Endometrium (tissue), 2 donors: ENCODE measurements at regions not wholly inside any gene's neighbourhood (a gene's known extent, or its start where the extent isn't known, plus 50 kb on each side); places are given as distances from the start of the nearest gene placed in this dataset.
"Not testable (repeated sequence)": the region's sequence is repeated elsewhere in the genome, so short reads cannot be mapped to it uniquely, and the experiment has no call there.

Experiments
- FAIRE-seq: peaks from 2 replicates; lab custom pipeline; 2012; peaks lifted over from hg19 to GRCh38; lab: Jason Lieb, UNC
- donor health status: control.
- donor health status: control.

DNA sequence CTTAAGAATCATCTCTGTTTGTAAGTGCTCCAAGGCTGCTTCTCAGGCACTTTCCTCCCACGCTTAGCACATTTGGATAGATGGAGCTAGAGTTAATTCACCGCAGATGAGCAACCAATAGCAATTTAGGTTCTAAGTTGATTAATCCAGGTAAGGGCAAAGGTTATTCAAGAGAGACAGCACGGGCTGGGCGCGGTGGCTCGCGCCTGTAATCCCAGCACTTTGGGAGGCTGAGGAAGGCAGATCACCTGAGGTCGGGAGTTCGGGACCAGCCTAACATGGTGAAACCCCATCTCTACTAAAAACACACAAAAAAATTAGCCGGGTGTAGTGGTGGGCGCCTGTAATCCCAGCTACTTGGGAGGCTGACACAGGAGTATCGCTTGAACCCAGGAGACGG is 54.5 kb upstream of the UNC13C start:
- FAIRE-seq: not testable (repeated sequence)

DNA sequence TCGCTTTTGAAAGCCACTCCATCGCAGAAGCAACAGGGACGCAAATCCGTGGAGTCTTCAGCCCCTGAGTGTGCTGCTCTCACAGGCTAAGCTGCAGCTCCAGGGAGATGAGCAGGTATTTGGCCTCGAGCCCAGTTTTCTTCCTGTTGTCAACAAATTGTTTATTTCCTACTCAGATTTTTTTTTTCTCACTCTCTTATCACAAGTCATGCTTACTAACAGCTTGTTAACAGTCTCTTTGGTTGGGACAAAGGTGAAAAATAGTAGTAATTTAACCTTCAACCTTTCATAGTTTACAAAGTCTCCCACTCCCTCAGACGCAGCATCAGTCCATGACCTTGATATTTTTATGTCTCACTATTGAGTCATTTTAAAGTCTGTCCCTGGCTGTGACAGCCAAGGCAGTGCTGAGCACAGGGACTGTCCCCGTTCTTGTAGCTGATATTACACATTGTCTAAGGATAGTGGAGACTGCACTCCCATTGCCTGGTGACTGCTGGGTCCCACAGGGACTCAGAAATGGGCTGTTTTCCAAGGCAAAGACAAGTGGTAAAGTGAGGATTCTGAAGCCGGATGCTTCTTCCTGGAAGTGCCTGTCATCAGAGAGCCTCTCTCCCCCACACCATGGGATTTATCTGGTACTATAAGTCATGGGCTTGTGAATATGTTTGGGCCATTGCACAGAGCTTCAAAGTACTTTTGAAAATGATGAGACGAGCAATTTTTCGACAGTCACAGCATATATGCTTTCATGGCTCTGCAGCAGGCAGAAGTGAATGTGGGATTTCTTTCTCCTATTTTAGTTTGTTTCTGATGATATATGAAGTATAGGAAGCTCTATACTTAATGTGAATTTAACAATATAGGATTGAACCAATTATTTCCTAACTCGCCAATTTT is 59.8 kb upstream of the UNC13C start:
- FAIRE-seq: no peak

DNA sequence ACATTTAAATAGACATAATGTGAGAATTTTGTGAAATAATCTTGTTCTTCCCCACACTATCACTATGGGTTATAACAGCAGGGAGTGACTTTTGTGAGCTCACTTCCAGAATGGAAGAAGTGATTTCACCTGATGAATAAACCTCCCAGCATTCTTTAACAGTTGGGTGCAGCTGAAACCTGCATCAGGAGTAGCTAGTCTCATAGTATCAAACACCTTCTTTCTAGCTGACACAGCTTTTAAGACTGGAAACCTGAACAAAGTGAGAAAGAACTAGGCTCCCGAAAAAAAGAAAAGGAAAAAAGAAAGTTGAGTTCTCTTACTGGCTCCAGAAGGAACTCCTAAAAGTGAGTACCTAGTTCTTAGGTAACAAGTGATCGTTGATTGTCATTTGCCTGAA is 61.1 kb upstream of the UNC13C start:
- no peak for FAIRE-seq

DNA sequence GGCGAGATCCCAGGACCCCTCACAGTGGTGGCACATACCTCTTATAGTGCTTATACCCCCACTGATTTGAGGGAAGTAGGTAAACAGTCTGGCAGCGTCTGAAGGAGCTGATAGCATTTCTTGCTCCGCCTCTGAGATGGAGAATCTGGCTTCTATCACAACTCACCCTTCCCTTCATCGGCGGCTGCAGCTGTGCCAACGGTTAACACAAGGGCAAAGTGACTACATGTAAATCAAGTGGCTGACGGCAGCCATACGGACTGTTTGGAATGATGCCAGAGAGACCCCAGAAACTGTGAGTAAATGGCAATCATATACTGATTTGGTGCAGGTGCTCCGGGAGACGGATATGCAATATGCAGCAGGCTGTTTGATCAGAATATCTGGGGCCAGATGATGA is 66.8 kb upstream of the UNC13C start:
- no peak for FAIRE-seq

DNA sequence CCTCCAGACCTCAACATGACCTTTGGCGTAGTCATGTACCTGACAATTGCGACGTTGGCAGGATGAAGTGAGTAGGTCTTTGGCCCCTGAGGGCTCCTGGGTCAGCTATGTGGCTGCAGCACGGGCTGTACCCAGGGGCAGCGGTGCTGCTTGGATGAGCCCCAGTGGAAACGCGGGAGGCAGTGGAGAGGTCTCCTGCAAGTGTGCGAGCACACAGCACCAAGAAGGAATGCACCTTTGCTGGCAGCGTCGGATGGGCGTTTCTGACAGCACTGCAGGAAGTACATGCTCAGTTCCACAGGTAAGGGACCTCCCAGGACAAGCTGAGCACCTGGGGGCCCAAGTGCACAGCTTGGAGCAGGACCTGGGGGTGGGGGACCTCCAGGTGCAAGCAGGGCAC is 67.4 kb upstream of the UNC13C start:
- no peak for FAIRE-seq

DNA sequence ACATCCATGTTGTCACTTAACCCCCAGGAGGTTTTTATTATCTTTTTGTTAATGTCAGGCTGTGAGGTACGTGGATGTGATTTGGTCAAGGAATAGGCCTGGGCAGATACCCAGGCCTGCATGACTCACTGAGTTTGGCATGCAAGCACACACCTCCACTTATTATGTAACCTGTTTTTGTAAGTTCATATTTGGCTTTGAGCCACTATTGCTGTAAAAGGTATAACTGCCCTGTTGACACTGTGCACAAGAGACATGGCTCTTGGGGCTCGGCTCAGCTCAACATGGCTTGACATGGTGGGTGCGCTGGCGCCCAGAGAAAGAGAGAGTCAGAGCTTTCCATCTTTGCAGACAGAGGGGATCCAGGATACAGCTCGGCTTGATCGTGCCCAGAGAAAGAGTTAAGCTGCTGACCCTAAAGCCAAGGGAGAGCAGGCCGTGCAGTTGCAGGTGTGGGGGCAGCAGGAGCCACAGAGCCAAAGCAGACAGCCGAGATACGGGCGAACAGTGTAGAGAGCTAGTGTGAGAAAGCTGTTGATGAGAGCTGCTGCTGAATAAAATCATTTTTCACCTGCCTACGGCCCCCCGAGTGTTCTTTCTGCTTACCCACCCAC is 67.9 kb upstream of the UNC13C start:
- FAIRE-seq: no peak

DNA sequence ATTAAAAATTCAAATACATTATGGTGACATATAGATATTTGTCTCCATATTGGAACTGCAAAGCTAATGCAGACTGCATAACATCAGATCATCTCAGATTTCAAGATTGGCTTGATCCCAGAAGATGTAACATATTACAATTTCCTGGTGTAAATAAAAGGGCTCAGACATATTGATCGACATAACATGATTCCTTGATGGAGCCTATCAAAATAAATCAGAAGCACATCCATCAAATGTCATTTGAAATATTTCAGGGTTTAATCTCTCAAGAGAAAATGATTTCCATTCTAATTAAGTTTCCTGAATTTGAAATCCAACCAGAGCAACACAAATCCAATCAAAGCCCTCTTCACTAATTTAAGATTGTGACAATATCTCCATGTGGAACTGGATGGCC is 75.1 kb upstream of the UNC13C start:
- no peak for FAIRE-seq

DNA sequence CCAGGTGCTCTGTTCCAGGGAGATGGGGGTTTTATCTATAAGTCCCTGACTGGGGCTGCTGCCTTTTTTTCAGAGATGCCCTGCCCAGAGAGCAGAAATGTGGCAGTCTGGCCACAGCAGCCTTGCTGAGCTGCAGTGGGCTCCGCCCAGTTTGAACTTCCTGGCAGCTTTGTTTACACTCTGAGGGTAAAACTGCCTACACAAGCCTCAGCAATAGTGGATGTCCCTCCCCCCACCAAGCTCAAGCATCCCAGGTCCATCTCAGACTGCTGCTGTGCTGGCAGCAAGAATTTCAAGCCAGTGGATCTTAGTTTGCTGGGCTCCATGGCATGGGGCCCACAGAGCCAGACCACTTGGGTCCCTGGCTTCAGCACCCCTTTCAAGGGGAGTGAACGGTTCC is 84.8 kb upstream of the UNC13C start:
- FAIRE-seq: not testable (repeated sequence)

DNA sequence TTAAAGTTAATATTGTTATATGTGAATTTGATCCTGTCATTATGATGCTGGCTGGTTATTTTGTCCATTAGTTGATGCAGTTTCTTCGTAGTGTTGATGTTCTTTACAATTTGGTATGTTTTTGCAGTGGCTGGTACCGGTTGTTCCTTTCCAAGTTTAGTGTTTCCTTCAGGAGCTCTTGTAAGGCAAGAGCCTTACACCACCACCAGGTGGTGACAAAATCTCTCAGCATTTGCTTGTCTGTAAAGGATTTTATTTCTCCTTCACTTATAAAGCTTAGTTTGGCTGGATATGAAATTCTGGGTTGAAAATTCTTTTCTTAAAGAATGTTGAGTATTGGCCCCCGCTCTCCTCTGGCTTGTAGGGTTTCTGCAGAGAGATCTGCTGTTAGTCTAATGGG is 86.4 kb upstream of the UNC13C start:
- FAIRE-seq: not testable (repeated sequence)

DNA sequence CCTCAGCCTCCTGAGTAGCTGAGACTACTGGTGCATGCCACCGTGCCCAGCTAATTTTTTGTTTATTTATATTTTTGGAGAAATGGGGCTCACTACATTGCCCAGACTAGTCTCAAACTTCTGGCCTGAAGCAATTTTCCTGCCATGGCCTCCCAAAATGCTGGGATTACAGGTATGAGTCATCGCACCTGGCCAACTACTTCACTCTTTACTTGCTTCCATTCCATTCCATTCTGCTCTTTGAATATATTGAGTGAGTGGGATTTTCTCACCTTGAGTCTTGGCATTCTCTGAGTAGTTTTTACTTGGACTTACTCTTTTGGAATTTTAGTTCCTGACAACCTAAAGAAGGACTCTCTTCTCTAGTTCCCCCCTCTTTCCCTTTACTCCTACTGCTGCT is 93.8 kb upstream of the UNC13C start:
- FAIRE-seq: no peak

DNA sequence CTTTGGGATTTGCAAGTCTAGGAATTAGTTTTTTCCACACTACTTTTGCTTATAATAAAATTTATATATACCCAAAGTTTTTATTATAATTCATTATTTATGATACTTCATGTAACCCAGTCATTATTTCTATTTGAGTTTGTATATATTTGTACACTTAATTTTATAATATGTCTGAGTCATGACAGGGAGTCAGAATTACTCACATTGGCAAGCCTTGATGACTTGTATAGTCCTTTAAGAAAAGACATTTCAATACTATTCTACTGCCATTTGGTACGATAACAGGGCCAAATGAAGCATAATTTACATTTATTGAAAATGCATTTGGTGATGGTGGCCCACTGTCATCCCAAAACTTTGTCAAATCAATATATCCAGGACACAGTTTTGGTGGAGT is 95.9 kb upstream of the UNC13C start:
- no peak for FAIRE-seq

DNA sequence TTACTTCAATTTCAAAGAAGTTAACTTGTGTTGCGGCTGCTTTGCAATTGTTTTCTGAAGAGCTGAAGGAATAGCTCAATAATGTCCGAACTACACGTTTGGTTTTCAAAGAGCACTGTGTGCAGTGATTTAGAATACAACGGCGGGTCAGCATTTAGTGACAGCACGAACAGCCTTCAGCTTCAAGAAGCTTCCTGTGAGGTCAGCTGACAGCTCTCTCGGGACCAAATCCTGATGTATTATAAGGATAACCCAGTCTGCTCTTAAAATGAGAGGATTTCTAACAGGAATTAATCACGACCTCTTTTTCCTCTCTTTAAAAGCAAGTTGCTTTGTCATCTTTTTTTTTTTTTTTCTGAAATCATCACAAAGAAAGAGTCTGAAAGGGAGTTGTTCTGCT is 97.9 kb upstream of the UNC13C start:
- no peak for FAIRE-seq

DNA sequence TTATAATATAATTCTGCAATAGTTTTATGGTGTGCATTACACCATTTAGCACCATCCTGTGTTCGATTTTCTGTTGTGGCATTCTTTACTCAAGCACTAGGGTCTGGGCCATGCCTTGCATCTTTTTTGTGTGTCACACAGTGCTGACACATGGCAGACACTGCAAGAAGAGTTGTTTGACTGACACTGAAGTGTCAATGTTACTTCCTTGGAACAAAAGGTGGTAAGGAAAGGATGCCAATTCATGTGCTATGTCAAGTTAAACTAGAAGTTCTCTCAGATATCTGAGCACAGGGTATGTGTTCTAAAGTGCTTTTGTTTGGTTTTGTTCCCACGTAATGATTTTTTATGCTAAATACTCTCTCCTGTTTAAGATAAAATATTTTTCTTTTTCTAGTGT is 102.5 kb upstream of the UNC13C start:
- FAIRE-seq: no peak

DNA sequence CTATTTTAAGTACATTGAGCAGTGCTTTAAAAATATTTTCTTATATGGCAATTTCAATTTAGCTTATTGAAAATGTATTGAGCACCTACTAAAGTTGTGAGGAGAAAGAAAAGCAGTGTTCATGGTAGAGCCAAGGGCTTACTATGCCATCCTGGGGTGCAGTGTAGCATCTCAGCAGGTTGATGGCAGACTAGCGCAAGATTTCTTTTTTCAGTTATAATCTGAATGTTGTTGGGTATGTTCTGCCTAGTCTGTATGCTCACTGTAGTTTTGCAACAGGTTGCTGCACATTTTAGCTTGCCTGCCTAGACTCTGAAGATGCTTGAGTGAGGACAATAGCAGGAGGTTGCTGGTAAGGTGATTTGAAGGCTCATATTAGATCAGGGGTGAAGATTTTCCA is 103.1 kb upstream of the UNC13C start:
- no peak for FAIRE-seq

DNA sequence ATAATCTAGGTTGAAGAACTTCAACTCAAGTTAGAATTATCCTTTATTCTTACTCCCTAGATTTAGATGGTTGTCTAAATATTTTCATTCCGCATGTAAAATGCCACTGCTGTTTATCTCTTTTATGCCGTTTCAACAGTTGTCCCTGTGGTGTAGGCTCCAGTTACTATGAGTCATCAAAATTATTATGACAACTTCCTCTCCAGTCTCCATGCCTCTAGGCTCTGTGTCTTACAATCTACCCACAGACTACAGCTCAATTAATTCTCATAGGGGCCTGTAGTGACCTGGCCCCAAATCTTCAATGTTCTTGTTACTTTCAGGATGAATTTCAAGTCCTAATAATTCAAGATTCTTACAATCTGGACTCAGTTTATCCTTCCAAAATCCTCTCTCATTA is 105.8 kb upstream of the UNC13C start:
- no peak for FAIRE-seq

DNA sequence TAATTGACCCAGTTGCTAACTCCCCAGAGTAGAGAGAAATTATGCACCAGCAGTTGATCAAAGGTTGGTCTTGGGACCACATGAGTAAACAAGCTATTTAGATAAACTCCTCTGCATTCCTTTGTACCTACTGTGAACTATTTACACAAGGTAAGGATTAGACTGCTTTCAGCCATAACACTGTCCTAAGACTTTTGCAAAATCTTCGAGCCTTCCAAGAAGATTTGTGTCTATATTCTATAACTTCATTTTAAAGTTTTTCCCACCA is 108.5 kb upstream of the UNC13C start:
- no peak for FAIRE-seq

DNA sequence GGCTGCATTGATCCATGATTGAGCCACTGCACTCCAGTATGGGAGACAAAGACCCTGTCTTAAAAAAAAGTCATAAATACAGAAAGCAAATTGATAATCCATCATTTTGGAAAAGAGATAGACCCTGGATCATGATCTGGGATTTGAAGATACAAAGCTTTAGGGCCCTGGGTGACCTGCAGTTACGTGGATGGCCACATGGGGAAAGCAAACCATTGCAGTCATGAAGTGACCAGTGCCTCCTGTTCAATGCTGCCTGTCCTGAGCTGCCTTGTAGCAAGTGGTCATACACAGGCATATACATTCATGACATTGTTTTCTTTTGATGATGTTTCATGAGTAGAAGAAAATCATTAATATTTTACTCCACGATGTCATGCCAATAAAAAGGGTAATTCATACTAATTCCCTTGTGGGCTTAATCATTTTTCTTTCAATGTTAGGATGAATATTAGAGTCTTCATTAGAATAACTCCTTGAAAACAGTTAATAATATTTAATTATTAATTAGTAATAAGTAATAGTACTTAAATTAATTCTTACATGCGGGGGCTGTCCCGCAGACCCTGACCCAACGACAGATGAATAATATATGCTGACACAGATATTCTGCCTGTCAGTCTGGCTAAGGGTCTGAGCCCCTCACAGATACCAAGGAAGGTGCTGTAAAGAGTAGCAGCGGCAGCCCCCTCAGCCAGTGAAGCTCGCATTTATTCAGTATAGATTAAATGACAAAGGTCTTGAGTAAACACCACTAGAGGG is 109.0 kb upstream of the UNC13C start:
- FAIRE-seq: no peak

DNA sequence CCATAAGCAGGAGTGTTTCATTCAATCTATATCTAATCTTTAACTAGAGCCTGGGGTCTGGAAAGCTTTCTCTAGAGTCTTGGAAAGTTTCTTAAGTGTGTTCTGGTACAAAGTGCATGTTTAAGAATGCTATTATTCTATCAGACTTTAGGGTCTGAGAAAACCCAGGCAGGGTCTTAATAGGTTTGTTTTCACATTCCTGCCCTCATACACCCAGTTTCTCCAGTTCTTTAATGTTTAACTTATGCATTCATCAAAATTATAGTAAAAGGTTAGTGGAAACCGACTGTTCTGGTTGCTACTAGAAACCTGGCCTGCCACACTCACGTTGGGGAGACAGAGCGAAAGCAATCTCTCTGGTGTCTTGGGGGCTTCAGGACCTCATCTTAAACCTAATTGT is 102.9 kb upstream of the WDR72 start:
- no peak for FAIRE-seq

DNA sequence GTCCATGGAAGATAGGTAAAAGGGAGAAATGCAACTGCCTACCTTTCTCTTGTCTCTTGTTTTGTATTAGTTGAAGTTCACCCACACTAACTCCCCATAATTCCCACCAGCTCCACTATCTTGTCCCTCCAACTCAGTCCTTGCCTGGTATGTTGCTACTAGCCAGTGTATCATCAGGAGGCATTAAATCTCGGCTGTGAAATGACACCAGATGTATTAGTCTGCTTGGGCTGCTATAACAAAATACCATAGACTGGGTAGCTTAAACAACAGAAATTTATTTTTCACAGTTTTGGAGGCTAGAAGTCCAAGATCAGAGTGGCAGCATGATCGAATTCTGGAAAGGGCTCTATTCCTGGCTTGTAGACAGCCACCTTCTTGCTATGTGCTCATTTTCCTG is 102.3 kb upstream of the WDR72 start:
- FAIRE-seq: no peak

DNA sequence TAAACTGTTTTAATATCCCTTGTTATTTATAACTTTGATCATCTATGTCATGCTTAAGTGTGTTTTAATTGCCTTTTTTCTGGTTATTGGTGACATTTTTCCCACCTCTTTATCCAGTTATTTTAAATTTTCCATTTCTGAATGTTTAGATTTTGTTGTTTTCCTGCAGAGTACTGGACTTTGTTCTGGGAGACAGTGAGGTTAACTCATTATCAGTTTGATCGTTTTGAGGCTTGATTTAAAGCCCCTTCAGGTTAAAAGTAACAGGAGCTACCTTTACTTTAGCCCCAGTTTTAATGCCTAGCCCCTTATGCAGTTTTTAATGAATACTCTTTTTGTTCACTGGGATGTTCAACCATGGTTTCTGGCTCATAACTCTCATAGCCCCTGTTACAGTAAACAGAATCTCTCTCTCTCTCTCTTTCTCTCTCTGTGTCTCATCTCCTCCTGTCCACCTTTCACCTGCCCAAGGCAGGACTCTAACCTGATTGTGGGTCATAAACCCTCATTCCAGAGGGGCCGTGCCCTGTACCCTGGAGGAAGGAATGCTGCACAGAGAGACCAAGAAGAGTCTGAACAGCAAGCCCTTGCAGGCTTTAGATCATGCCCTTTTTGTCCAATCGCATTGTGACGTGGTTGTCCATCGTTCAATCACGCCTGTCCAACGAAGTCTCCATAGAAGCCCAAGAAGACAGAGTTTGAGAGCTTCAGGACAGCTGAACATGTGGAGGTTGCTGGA is 91.8 kb upstream of the WDR72 start:
- no peak for FAIRE-seq

DNA sequence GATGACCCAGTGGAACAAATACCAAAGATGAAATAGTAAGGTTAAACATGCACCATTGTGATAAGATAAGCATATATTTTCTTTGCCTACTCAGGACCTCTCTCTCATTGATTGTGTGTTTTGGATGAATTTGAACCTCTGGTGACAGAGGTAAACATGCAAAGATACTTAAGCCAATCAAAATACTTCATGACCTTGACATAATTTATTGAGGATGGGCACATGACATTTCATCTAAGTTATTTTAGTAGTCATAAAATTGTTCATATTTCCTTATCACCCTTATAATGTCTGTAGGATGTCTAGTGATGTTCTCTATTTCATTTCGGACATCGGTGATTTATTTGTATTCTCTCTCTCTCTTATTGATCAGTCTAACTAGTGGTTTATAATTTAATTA is 88.3 kb upstream of the WDR72 start:
- FAIRE-seq: no peak

DNA sequence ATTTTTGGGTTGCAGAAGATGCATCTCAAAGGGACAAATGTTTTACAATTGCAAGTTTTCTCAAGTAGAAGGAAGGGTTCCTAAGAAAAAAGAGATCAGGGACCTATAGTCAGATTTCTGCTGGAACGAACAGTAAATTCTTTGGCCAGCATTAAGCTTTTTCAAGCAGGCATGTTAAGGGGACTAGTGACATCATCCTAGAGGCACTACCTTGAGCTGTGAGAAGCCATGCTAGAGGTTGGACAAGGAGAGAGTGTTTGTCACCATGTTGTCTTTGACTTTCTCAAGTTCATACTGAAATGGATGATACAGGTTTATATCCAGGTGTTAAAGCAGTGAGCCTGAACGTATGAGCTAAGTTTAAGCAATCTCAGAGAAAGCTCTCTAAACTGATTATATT is 85.2 kb upstream of the WDR72 start:
- FAIRE-seq: no peak
